AG20443 (cell line): ENCODE measurements at regions not wholly inside any gene's neighbourhood (a gene's known extent, or its start where the extent isn't known, plus 50 kb on each side); places are given as distances from the start of the nearest gene placed in this dataset.
"Not testable (repeated sequence)": the region's sequence is repeated elsewhere in the genome, so short reads cannot be mapped to it uniquely, and the experiment has no call there.

Source experiments
- DNase-seq: peaks from one replicate; pipeline ENCODE4 v3.0.0; 2012; ENCODE audit warnings: low spot score, mixed read lengths

DNA sequence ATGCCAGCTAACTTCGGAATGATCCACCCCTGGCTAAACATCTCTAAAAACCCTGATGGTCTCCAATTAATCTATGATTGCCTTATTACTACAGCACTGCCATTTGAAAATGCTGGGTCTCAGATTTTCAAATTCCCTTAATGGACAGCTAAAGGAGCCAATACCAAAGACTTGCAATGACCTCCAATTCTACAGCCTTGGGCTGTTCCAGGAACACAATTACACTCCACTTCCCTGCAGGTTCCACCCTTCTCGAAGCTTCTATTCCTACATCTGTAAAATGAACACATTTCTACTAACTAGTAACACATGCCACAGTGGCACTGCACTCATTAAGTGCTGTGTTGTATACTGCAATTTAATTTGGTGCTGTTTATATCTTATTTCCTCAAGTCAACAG is 85.7 kb upstream of the AK4 start:
- DNase-seq = no peak

DNA sequence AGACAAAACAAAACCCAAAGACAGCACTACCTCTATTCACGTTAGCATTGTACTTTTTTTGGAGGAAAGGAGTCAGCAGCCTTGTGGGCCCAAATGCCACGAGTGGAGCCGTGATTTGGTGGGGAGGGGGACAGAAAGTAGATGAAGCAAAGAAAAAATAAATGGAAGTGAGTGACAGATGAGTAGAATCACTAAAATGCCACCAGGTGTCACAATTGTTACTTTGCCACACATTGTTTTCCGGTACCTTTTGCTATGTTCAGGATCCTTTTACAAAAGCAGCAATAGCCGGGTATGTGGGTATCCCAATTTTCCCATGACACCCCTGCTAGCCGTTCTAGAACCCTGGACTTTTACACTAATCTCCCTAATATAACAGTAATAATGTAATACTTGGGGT is 85.0 kb upstream of the AK4 start:
- no peak for DNase-seq

DNA sequence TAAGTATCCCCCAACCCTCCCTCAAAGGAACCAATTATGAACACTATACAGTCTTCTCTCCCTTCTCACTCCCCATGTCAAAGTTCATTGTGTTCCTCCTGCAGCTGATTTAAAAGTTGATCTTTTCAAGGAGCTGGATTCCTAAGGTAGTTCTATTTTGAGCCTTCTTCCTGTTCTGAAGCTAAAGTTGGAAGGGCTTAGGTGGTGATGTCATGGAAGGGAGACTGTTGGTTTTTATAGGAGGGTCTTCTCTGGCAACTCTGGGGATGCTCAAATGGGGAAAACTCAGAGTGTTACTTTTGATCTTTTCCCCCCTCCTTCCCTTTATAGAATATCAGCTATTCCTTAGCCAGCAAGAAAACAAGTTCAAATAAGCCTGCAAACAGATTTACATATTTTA is 83.0 kb upstream of the AK4 start:
- DNase-seq = no peak

DNA sequence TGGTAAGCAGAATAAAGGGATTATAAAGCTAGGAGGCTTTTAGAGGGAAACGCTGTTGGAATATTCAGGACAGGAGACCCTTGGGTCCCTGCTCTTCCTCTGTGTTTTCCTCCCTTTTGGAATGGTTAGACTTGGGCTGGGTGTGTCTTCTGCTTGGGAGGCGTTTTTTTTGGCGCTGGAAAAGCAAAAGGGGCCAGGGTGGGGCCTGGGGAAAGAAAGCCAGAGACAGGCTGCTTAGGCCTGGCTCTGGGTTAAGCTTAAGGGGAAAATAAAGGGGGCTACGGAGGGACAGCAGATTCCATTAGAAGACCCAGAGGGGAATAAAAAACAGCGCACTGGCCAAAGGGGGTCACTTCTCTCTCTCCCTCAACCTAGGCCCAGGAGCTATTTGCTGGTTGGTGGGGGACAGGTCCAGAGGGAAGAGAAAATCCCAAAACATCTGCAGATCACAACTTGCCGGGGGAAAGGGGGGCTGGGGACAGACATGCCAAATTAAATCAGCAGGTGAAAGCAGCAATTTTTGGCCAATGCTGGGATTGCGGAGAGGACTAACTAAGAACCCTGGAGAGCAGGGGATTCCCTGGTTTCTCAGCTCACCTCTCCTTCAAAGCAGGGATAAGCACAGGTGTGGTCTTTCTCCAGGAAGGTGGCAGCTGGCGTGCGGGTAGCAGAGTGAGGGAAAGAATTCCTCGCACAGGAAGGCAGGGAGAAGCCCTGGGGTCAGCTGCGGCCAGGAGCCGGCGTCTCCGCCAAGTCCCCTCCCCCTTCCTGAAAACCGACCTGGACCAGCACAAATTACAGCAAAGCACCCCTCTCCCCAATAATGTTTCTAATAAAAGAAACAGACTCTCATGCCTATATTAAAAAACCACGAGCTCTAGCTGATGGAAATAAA is 82.2 kb upstream of the AK4 start:
- DNase-seq = peak; percentile 25

DNA sequence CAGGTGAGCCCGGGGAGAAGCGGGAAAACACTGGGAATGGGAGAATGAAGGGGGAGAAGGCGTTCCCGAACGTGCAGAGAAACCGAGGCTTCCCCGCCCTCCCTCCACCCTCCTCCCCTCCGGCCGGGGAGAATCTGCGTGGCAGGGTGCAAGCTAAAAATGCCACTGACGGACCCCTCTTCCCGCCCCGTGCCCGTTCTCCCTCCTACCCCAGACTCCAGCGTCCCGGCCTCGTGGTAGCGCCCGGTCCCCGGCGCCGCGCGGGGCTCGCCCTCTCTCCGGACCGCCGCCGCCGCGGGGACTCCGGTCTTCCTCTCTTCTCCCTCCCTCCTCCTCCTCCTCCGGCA is 81.6 kb upstream of the AK4 start:
- no peak for DNase-seq

DNA sequence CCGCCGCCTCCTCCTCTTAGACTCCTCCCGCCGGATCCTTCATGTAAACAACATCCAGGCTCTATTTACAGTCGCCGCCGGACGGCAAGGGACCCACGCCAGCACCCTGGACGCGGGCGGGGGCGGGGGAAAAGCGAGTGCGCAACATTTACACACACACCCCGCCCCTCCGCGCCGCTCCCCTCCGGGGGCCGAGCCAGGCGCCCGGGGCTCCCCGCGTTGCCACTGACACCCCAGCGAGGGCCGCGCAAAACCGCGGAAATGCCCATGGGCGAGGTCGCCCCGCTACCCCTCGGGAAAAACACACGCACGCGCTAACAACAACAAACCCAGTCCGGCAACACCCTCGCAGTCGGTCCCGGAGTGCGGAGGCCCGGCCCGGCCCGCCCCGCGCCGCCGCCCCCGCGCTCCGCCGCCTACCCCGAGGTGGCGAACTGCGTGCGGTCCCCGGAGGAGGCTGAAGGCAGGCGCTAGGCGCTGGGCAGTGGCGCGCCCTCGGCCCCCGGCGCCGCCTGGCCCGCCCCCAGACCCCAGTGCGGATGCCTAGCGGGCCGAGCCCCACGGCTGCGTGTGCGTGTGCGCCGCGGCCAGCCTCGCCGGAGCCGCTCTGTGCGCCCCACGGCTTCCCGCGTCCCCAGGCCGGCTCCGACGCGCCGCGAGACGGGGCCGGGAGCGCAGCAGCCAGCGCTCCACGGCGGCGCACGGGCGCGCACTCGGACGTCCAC is 81.1 kb upstream of the AK4 start:
- peak; percentile 92 for DNase-seq

DNA sequence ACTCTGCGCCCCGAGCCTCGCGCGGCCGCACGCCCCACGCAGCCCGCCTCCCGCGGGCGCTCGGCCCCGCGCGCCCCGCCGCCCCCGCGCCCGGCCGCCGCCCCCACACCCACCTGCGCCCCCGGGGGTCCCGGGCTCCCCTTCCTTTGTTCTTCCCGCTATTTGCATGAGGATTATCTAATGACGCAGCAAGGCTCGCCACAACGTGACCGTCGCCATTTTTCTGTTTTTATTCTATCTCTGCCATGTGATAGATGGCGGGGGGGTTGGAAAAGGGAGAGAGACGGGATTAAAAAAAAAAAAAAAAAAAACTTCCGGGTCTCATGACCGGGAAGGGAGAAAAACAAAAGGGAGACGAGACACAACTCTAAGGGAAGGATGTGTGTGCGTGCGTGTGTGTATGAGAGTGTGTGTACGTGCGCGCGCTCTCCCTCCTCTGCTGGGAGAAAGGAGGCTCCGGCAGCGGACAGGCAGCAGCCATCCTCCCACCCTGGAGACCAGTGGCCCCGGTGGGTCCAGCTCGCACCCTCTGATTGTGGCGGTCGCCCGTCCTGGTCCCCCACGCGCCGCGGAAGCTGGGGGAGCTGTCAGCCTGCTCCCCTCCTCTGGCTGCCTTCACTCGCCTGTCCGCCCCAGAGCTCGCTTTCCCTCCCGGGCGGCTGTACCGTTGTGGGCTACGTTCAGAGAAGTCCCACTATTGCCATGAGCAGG is 80.4 kb upstream of the AK4 start:
- DNase-seq = peak; percentile 69

DNA sequence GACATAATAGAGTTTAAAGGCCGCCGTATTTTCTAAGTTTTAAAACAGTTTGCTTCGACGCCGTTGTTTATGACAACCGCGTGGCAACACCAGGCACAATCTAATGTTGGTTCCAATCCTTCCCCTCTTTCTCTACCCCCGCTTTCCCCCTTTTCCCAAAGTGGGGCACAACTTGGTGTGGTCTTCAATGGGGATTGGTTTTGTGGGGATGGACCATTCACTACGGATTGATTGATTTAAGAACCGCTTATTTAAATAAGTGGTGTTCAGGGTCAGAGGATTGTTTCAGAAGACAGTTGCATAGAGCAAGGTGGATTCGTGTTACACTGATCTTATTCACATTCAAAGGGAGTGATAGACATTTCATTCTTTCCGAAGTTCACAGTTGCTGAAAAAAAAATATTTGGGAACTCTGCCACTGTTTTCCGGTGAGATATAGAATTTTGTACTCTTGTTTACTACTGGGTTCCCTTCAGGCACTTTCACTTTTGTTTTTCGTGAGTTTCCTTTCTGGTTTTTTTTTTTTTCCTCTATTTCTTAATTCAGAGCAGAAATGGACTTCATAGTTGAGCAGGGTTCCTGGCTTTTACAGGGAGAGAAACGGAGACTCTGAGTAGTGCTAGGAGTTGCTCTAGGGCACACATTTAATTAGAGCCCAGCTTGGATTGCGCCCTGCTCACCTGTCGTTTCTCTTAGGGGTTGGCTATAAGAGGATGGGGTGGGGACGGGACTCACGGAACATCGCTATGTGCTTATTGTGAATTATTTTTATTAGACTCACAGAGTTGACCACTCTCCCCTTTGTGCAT is 79.6 kb upstream of the AK4 start:
- DNase-seq = no peak

DNA sequence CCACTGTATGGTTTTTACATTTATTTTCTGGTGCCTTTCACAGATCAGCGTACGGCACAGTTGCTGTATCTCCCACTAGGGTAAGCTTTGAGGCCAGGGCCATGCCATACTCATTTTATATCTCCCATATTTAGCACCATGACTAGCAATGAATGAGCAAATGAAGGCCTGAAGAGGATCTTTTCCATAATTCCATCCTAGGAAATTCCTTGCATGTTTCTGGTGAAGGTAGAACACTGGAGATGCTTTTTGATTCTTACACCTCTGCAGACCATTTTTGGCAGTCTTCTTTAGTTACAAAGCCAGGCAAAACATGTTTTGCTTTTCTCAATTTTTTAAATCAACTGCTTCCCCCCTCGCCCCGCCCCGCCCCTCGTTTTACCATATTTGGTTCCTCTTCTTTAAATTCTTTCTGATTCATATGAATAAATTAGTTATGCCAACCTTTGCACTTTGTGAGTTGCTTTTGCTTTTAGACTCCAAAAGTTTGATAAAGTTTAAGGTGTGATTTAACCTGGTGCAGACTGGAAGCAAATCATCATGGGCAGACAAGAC is 78.9 kb upstream of the AK4 start:
- DNase-seq = no peak

DNA sequence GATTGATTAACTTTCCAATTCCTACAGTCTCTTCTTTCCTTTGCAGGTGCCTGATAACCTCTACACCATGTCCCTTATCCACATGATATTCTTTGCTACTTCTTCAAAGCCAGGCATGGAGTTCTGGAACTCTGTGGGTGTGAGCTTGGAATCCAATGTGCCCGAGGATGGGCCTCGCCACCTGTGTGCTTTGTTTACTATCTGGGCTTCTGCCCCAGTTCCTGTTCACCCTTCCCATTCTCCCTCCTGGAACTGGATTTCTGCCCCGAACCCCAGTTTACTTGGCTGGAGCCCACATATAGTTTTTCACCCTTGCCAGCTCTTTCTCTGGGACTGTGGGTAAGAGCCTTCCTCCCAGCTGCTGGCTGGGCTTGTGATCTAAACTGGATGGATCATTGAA is 75.2 kb upstream of the AK4 start:
- DNase-seq = no peak

DNA sequence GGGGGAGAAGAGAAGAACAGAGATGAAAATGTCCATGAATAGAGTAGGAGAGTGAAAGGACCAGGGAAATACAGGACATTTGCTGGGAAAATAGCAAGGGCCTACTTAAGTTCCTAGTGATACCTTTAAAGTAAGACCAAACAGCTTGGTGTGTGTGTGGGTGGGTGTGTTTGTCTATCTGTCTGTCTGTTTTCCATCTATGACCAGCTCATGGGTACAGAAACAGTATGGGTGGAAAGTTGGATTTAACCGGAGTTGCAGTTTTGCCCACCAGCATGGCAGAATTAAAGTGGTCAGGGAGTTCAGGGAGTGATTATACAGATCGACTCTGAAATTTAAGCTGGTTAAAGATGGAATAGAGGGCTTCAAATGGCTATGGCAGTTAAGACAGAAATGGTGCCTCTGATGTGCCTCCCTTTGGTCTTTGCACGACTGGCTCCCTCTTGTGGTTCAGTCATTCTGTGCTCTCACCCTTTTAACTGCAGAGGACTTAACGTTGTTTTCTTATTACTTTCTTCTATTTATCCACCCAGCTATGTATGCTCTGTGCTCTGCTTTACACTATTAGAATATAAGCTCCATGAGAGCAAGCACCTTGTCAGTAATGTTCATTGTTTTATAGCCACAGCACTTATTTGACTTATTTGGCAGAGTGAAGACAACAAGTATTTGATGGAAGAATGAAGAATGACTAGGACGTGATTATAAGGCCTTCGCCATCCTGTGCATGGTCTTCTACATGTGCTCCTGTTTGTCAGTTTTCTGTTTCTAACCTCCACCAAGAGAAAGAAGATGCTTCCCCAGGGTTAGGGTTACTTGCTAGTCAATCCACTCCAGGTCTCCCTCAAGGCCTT is 72.7 kb upstream of the AK4 start:
- DNase-seq = peak; percentile 74

DNA sequence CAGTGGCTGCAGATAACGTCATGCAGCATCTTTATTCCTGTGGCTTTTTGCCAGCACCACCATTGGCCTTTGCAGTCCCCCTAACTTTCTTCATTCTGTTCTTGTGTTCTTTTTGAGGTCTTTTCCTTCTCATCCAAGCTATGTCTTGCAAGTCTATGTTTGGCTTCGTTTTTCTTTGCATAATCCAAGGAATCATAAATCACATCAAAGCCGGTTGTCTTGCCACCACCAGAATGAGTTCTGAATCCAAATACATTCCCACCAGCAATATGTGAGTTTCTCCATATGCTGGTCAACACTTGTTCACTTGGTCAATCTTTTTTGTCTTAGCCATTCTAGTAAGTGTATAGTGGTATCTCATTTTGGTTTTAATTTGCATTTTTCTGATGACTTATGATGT is 70.6 kb upstream of the AK4 start:
- no peak for DNase-seq

DNA sequence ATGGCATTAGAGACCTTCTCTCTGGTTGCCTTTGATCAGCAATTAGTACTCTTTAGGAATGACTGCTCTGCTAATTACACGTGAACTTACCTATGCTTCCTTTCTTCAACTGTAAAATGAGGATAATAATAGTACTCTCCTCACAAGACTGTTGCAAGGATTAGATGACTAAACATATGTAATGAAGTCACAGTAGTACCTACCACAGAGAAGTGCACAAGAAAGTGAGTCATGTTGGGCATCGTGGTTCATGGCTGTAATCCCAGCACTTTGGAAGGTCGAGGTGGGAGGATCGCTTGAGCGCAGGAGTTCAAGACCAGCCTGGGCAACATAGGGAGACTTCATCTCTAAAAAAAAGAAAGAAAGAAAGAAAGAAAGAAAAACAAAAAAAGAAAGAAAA is 68.1 kb upstream of the AK4 start:
- DNase-seq = no peak

DNA sequence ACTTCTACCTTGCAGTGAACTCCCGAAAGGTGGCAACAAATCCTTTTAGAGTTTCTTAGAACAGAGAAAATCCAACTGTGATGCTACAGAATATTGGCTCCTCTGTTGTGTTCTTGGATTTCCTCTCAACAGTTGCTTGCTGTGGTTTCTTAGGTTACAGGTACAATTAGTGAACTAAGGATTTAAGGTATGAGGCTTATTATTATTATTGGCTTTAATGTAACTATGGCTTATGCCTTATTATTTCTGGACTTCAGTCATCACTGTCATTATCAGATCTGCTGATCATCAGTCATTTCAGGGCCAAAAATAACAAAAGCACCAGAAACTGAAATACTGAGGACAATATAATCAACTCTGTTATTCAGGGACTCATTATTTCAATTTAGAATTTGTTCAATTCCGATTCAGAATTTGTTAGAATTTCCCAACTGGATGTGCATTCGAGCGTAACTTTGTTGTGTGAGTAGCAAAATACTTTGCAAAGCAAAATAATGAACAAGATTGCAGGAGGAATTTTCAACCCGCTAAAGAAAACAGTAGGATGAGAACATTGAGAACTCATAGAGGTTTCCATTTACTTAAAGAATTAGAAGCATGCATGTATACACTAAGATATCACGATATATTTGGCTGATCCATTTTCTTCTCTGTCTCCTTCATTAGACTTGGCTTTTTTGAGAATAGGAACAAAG is 65.5 kb upstream of the AK4 start:
- DNase-seq = no peak

DNA sequence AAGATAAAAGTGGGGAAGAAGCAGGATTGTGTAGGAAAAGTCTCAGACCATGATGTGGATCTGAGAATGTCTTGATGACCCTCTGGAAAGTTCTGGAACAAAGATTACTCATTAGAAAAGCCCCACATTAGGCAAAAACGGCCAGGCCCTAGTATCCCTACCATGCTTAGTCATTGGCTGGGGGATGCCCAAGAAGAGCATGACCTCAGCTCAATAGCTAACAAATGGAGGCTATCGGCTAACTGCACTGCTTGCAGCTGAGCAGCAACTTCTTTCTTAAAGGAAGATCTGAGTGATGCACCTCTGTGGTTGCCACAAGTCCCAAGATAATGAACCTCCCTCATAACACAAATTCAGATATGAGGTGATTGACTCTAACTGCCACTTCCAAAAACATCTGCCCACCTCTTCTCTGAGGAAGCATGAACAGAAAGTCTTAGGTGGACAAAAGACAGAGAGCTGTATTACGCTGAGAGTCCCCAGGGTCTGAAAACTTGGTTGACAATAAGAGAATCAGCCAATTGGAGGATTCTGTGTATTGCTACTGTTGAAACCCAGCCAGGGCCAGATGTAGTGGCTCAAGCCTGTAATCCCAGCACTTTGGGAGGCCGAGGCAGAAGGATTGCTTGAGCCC is 64.6 kb upstream of the AK4 start:
- no peak for DNase-seq

DNA sequence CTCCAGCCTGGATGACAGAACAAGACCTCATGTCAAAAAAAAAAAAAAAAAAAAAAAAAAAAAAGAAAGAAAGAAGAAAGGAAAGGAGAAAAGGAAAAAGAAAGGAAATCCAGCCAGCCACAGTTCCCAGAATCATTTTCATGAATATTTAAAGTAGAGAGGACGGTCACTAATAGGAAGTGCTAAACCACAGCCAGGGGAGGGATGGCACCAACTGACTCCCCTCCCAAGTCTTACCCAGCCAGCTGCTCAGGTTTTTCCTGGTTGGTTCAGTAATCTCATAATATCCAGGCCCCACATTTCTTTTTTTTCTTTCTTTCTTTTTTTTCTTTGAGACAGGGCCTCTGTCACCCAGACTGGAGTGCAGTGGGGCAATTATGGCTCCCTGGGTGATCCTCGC is 63.9 kb upstream of the AK4 start:
- DNase-seq = no peak

DNA sequence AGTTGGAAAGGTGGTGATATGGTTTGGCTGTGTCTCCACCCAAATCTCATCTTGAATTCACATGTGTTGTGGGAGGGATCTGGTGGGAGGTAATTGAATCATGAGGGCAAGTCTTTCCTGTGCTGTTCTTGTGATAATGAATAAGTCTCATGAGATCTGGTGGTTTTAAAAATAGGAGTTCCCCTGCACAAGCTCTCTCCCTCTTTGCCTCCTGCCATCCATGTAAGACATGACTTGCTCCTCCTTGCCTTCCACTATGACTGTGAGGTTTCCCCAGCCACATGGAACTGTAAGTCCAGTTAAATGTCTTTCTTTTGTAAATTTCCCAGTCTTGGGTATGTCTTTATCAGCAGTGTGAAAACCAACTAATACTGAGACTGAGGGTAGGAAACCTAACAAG is 60.5 kb upstream of the AK4 start:
- not testable (repeated sequence) for DNase-seq

DNA sequence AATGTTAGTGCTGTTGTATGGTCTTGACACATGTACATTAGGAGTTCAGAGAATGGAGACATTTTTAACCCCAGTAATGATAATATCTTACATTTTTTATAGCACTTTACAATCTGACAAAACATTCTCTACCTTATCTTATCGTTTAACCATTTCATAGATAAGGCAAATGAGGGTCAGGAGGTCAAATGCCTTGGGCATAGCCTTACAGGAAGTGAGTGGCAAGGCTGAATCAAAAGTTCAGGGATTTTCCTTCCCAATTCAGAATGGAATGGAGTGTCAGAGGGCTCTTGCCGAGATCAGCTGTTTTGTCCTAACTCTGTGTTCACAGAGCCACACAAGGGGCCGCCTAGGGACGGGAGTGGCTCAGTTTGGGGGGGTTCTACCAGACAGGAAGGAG is 57.6 kb upstream of the AK4 start:
- DNase-seq = no peak

DNA sequence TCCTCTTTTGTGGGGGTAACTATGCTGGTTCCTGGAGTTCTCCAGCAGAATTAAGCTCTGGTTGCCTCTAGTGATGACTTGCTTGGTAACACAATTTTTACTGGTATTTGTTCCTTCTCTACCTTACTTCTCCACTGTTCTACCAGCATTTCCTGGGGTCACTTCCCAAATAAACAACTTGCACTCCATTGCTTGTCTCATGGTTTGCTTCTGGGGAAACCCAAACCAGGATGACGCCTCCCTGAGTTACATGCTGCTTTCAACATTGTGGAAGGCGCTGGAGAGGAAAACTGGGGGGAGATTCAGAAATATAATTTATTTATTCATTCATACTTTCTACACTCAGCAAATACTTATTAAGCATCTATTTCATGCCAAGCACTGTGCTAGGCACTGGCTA is 55.3 kb upstream of the AK4 start:
- DNase-seq = no peak

DNA sequence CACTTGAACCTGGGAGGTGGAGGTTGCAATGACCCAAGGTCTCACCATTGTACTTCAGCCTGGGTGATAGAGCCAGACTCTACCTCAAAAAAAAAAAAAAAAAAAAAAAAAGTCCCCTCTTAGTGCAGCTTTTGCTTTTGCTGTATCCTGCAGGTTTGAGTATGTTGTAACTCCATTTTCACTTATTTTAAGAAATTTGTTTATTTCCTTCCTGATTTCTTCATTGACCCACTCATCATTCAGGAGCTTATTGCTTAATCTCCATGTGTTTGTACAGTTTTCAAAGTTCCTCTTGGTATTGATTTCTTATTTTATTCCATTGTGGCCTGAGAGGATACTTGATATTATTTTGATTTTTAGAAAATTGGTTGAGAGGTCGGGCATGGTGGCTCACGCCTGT is 50.9 kb upstream of the AK4 start:
- DNase-seq = no peak
